ENCODE measurements at regions not wholly inside any gene's neighbourhood (a gene's known extent, or its start where the extent isn't known, plus 50 kb on each side); places are given as distances from the start of the nearest gene placed in this dataset.
"Not testable (repeated sequence)": the region's sequence is repeated elsewhere in the genome, so short reads cannot be mapped to it uniquely, and the experiment has no call there.

- H3K4me3 ChIP-seq; H3K9me3 ChIP-seq; DNase-seq (ENCODE audit: low read depth in 1 of 2, low spot score in 1 of 2); H3K4me2 ChIP-seq; FAIRE-seq; ATAC-seq; H3K27ac ChIP-seq; POLR2A ChIA-PET: not testable (repeated sequence)
- H3K4me1 ChIP-seq = peaks cover 30% of the 10 kb centered on the region
- CTCF ChIA-PET = interaction anchor here (1.2 kb wide), 1 partner anchor 11 kb away, joined by 4 read pairs; no protein-coding TSS in a partner anchor
- 91% methylated on average over 13 of the region's 13 CpGs for WGBS (ENCODE audit: missing lambda C conversion rate)
Observed at GRCh38 chr6:56719315-56720058, 76.8 kb upstream of the DST start.

DNA sequence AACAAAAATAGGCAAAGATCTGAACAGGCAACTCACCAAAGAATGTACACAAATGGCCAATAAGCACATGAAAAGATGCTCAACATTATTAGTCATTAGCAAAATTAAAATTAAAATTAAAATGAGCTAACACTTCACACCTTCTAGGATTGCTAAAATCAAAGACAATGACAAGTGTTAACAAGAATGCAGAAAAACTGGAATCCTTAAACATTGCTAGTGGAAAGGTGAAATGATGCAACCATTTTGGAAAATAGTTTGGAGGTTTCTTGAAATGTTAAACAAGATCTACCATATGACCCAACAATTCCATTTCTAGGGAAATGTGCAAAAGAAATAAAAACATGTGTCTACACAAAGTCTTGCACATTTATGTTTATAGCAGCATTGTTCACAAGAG lies 75.5 kb upstream of the DST start:
- no peaks in the 10 kb centered on the region for H3K9me3 ChIP-seq
- CTCF ChIA-PET = interaction anchor here (1.2 to 1.8 kb wide), 2 partner anchors 10 to 12 kb away, joined by 4 to 7 read pairs; no protein-coding TSS in a partner anchor
- H3K27ac ChIP-seq = no peak overlapping the region
- ATAC-seq (no peak), DNase-seq (ENCODE audit: low read depth in 1 of 2, low spot score in 1 of 2) (no peak), FAIRE-seq (no peak)
- TF ChIP-seq HEYL (CRISPR knock-in tag; IDR thresholded peaks at IDR 0.05) = no peak
- no peak for TF ChIP-seq FOSB (CRISPR knock-in tag; IDR thresholded peaks at IDR 0.05)
- TF ChIP-seq CTCF (IDR thresholded peaks at IDR 0.05) = no peak
- no peak for TF ChIP-seq RNF2 (IDR thresholded peaks at IDR 0.05; ENCODE audit: borderline replicate concordance, low read depth)
- TF ChIP-seq, protein P1, sequence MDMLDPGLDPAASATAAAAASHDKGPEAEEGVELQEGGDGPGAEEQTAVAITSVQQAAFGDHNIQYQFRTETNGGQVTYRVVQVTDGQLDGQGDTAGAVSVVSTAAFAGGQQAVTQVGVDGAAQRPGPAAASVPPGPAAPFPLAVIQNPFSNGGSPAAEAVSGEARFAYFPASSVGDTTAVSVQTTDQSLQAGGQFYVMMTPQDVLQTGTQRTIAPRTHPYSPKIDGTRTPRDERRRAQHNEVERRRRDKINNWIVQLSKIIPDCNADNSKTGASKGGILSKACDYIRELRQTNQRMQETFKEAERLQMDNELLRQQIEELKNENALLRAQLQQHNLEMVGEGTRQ (IDR thresholded peaks at IDR 0.05) = no peak
- TF ChIP-seq RFX5 (IDR thresholded peaks at IDR 0.05) = no peak
- no peak for TF ChIP-seq REST (IDR thresholded peaks at IDR 0.05)
- no peak for TF ChIP-seq NFE2L2 (conservative IDR thresholded peaks at IDR 0.05; ENCODE audit: low read length)
- TF ChIP-seq HOXB13 (CRISPR knock-in tag; IDR thresholded peaks at IDR 0.05; ENCODE audit: low read depth) = no peak
- TF ChIP-seq HES2 (IDR thresholded peaks at IDR 0.05) = no peak
- no peak for TF ChIP-seq POLR2A (IDR thresholded peaks at IDR 0.05; ENCODE audit: low read length)
- TF ChIP-seq MAFK (IDR thresholded peaks at IDR 0.05; ENCODE audit: partially characterized antibody) = no peak
- TF ChIP-seq NPAS2 (CRISPR knock-in tag; IDR thresholded peaks at IDR 0.05; ENCODE audit: borderline replicate concordance) = no peak
- no peak for TF ChIP-seq ZFP36 (IDR thresholded peaks at IDR 0.05; ENCODE audit: borderline replicate concordance, partially characterized antibody)
- H3K4me3 ChIP-seq = no peak overlapping the region
- no peak overlapping the region for H3K4me2 ChIP-seq
- POLR2A ChIA-PET = no interaction called here
- H3K4me1 ChIP-seq = peaks cover 30% of the 10 kb centered on the region

DNA sequence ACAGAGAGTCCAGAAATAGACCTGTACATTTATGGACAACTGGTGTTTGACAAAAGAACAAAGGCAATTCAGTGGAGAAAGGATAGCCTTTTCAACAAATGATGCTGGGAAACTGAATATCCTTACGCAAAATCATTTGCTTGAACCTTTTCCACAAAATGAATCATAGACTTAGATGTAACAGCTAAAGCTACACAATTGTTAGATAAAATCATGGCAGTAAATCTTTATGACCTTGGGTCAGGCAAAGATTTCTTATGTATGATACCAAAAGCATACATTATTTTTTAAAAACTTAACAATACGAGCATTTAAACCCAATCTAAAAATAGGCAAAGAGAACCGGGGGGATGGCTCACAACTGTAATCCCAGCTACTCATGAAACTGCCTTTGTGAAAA lies 73.5 kb upstream of the DST start:
- Histone ChIP-seq H3K4me2 (peak overlapping the region; percentile 74), H3K27ac (peak overlapping the region; percentile 75 to 87), H3K4me1 (peaks cover 46% of the 10 kb centered on the region), H3K4me3 (no peak overlapping the region), H3K9me3 (no peaks in the 10 kb centered on the region)
- WGBS (ENCODE audit: missing lambda C conversion rate) = 67% methylated on average over 3 of the region's 3 CpGs
- ChIA-PET POLR2A (no interaction called here), CTCF (no interaction called here)
- FAIRE-seq (no peak), ATAC-seq (no peak), DNase-seq (ENCODE audit: low read depth in 1 of 2, low spot score in 1 of 2) (no peak)
- TF ChIP-seq E2F6 (IDR thresholded peaks at IDR 0.05; ENCODE audit: borderline replicate concordance, low read depth) (no peak), CHD2 (IDR thresholded peaks at IDR 0.05; ENCODE audit: low read length, partially characterized antibody) (no peak), ZFP36 (IDR thresholded peaks at IDR 0.05; ENCODE audit: borderline replicate concordance, partially characterized antibody) (no peak)
